Nephron (organoid): ENCODE measurements at regions not wholly inside any gene's neighbourhood (a gene's known extent, or its start where the extent isn't known, plus 50 kb on each side); places are given as distances from the start of the nearest gene placed in this dataset.
"Not testable (repeated sequence)": the region's sequence is repeated elsewhere in the genome, so short reads cannot be mapped to it uniquely, and the experiment has no call there.

Experiments used
- H3K27ac Mint-ChIP-seq, 3 experiments: 2 replicates each; pipeline ENCODE4 v1.8.0; 2020; ENCODE audit warnings: mixed read lengths in 3 of 3, mild to moderate bottlenecking in 2 of 3, moderate library complexity in 1 of 3
- H3K27me3 Mint-ChIP-seq: 2 replicates; pipeline ENCODE4 v1.8.0; 2021; ENCODE audit warnings: low read depth, mild to moderate bottlenecking, moderate library complexity, mixed read lengths
- H3K36me3 Mint-ChIP-seq: 2 replicates; pipeline ENCODE4 v1.8.0; 2020; ENCODE audit warnings: low read depth, mixed read lengths
- H3K4me1 Mint-ChIP-seq: 2 replicates; pipeline ENCODE4 v1.8.0; 2020; ENCODE audit warnings: mixed read lengths
- H3K4me3 Mint-ChIP-seq, 3 experiments: 2 replicates each; pipeline ENCODE4 v1.8.0; 2020; ENCODE audit warnings: mild to moderate bottlenecking in 3 of 3, mixed read lengths in 3 of 3, moderate library complexity in 2 of 3
- H3K9me3 Mint-ChIP-seq: 2 replicates; pipeline ENCODE4 v1.8.0; 2020; ENCODE audit warnings: mixed read lengths
- CTCF ChIP-seq, 3 experiments: fragments of 200-600 bp; sonication (generic); IDR thresholded peaks; one replicate each; pipeline ENCODE4 v1.5.0; 2021; ENCODE audit warnings: antibody characterized with exemption in 3 of 3; ENCODE audit not compliant: unreplicated experiment in 3 of 3

- H3K36me3 Mint-ChIP-seq, result no peaks in the 10 kb centered on the region
- no peak for TF ChIP-seq CTCF (IDR thresholded peaks at IDR 0.05; ENCODE audit: unreplicated experiment in 3 of 3)
- H3K4me3 Mint-ChIP-seq, result no peak overlapping the region
- H3K9me3 Mint-ChIP-seq, result no peaks in the 10 kb centered on the region
- no peaks in the 10 kb centered on the region for H3K4me1 Mint-ChIP-seq
- H3K27ac Mint-ChIP-seq, result no peak overlapping the region
- H3K27me3 Mint-ChIP-seq, result no peaks in the 10 kb centered on the region
Observed at GRCh38 chr11:42819126-42819525, 492.7 kb upstream of the API5 start.

- not testable (repeated sequence) for H3K27ac Mint-ChIP-seq, H3K27me3 Mint-ChIP-seq, H3K4me3 Mint-ChIP-seq, H3K4me1 Mint-ChIP-seq, H3K9me3 Mint-ChIP-seq, H3K36me3 Mint-ChIP-seq
Observed at GRCh38 chr11:42822188-42822587, 489.6 kb upstream of the API5 start.

GRCh38 chr11:42823546-42823945 lies 488.2 kb upstream of the API5 start:
- TF ChIP-seq CTCF (IDR thresholded peaks at IDR 0.05; ENCODE audit: unreplicated experiment in 3 of 3), result no peak
- H3K27ac Mint-ChIP-seq, result no peak overlapping the region
- peaks cover 4% of the 10 kb centered on the region for H3K27me3 Mint-ChIP-seq
- H3K4me3 Mint-ChIP-seq, result no peak overlapping the region
- H3K4me1 Mint-ChIP-seq, result no peaks in the 10 kb centered on the region
- no peaks in the 10 kb centered on the region for H3K9me3 Mint-ChIP-seq
- H3K36me3 Mint-ChIP-seq, result no peaks in the 10 kb centered on the region

- TF ChIP-seq CTCF (IDR thresholded peaks at IDR 0.05; ENCODE audit: unreplicated experiment in 3 of 3), result no peak
- no peaks in the 10 kb centered on the region for H3K4me1 Mint-ChIP-seq
- no peaks in the 10 kb centered on the region for H3K9me3 Mint-ChIP-seq
- H3K4me3 Mint-ChIP-seq, result no peak overlapping the region
- H3K36me3 Mint-ChIP-seq, result no peaks in the 10 kb centered on the region
- H3K27ac Mint-ChIP-seq, result no peak overlapping the region
- peaks cover 4% of the 10 kb centered on the region for H3K27me3 Mint-ChIP-seq
Observed at GRCh38 chr11:42824067-42824466, 487.7 kb upstream of the API5 start.

GRCh38 chr11:42825598-42825997 lies 486.2 kb upstream of the API5 start:
- no peaks in the 10 kb centered on the region for H3K9me3 Mint-ChIP-seq
- H3K36me3 Mint-ChIP-seq, result no peaks in the 10 kb centered on the region
- H3K4me1 Mint-ChIP-seq, result no peaks in the 10 kb centered on the region
- H3K27me3 Mint-ChIP-seq, result peaks cover 4% of the 10 kb centered on the region
- H3K27ac Mint-ChIP-seq, result no peak overlapping the region
- H3K4me3 Mint-ChIP-seq, result no peak overlapping the region
- TF ChIP-seq CTCF (IDR thresholded peaks at IDR 0.05; ENCODE audit: unreplicated experiment in 3 of 3), result no peak

- no peak for TF ChIP-seq CTCF (IDR thresholded peaks at IDR 0.05; ENCODE audit: unreplicated experiment in 3 of 3)
- Mint-ChIP-seq H3K4me1 (no peaks in the 10 kb centered on the region), H3K27ac (no peak overlapping the region), H3K36me3 (no peaks in the 10 kb centered on the region), H3K27me3 (peaks cover 4% of the 10 kb centered on the region), H3K9me3 (no peaks in the 10 kb centered on the region), H3K4me3 (no peak overlapping the region)
Observed at GRCh38 chr11:42827845-42828244, 484.0 kb upstream of the API5 start.

GRCh38 chr11:42837994-42838393 lies 473.8 kb upstream of the API5 start:
- Mint-ChIP-seq H3K27me3 (peaks cover 5% of the 10 kb centered on the region), H3K4me1 (peaks cover 29% of the 10 kb centered on the region), H3K27ac (no peak overlapping the region), H3K36me3 (no peaks in the 10 kb centered on the region), H3K9me3 (no peaks in the 10 kb centered on the region), H3K4me3 (no peak overlapping the region)
- TF ChIP-seq CTCF (IDR thresholded peaks at IDR 0.05; ENCODE audit: unreplicated experiment in 3 of 3), result no peak
